Adrenal gland (tissue), 5 donors: ENCODE measurements at regions not wholly inside any gene's neighbourhood (a gene's known extent, or its start where the extent isn't known, plus 50 kb on each side); places are given as distances from the start of the nearest gene placed in this dataset.

Experiments
- CTCF ChIP-seq, 6 experiments: fragments of 450-650 bp in 4 of 6; fragments of 200-600 bp in 2 of 6; sonication (generic) in 1 of 6; IDR thresholded peaks; 1 replicate in 5 of 6; 2 replicates in 1 of 6; pipeline versions ENCODE4 v1.5.1 to v1.8.0; 2016 to 2021; ENCODE audit warnings: antibody characterized with exemption in 6 of 6, mild to moderate bottlenecking in 2 of 6, moderate library complexity in 1 of 6
- POLR2A ChIP-seq, 2 donors: fragments of 450-650 bp; IDR thresholded peaks; one replicate each; pipeline ENCODE4 v1.6.1; 2017; ENCODE audit warnings: antibody characterized with exemption in 2 of 2, mild to moderate bottlenecking in 2 of 2, moderate library complexity in 1 of 2
- donor health status: DM: no; HTN: no; CAD: no.

- TF ChIP-seq CTCF (IDR thresholded peaks at IDR 0.05) (no peak), POLR2A (IDR thresholded peaks at IDR 0.05) (no peak)
Measured at GRCh38 chr10:1944487-1944886, 207.2 kb upstream of the ADARB2 start.
